GM12878 (cell line): ENCODE measurements at regions not wholly inside any gene's neighbourhood (a gene's known extent, or its start where the extent isn't known, plus 50 kb on each side); places are given as distances from the start of the nearest gene placed in this dataset.

Experiments used
- ATAC-seq: fragments of 200-7000 bp; cut with Tn5 transposase; 3 replicates; pipeline ENCODE4 v1.9.1; 2020; ENCODE audit warnings: mild to moderate bottlenecking, moderate library complexity
- BruUV-seq: library from RNA; stranded (reverse); fragments of 400-500 nt; replicated peaks from 2 replicates; lab custom pipeline; 2021; lab: Mats Ljungman, UMichigan
- CTCF ChIA-PET: fragments of 300-600 bp; sonication (Branson Sonifier 250); formaldehyde crosslinking; extraction: SDS; loops from one replicate; lab custom pipeline; 2021; ENCODE audit warnings: inconsistent platforms; lab: Yijun Ruan, JAX
- POLR2A ChIA-PET: fragments of 350-600 bp; formaldehyde crosslinking; extraction: SDS; loops from one replicate; lab custom pipeline; 2021; ENCODE audit warnings: inconsistent platforms; lab: Charles Lee
- RAD21 ChIA-PET: fragments of 300-600 bp; sonication (Branson Sonifier 250); formaldehyde crosslinking; loops from one replicate; lab custom pipeline; 2023; ENCODE audit warnings: antibody characterized with exemption; ENCODE audit not compliant: unreplicated experiment; lab: Charles Lee
- SMC1A ChIA-PET: fragments of 300-600 bp; sonication (Branson Sonifier 250); formaldehyde crosslinking; loops from one replicate; lab custom pipeline; 2023; ENCODE audit not compliant: unreplicated experiment, uncharacterized antibody; lab: Charles Lee
- DNase-seq: peaks from one replicate; pipeline ENCODE4 v3.0.0-alpha.2; 2011; ENCODE audit warnings: low read depth, low spot score
- FAIRE-seq: peaks from 3 replicates; lab custom pipeline; 2011; peaks lifted over from hg19 to GRCh38; lab: Jason Lieb, UNC
- H2AFZ ChIP-seq: 2 replicates; pipeline ENCODE4 v1.6.0; 2011; ENCODE audit warnings: low read depth, low read length, control low read depth; ENCODE audit not compliant: control insufficient read depth
- H3K27ac ChIP-seq: 2 replicates; pipeline ENCODE4 v1.5.1; 2011; ENCODE audit warnings: control low read depth; ENCODE audit not compliant: control insufficient read depth, insufficient read depth
- H3K27me3 ChIP-seq, 2 experiments: replicated peaks in 1 of 2; 2 replicates each; pipeline versions ENCODE4 v1.6.0 to v1.6.1; 2011; ENCODE audit warnings: low read length in 1 of 2; ENCODE audit not compliant: control insufficient read depth in 2 of 2, insufficient read depth in 2 of 2
- H3K36me3 ChIP-seq, 2 experiments: 2 replicates each; pipeline ENCODE4 v1.5.1; 2011; ENCODE audit warnings: low read length in 1 of 2; ENCODE audit not compliant: control insufficient read depth in 2 of 2, insufficient read depth in 2 of 2
- H3K4me1 ChIP-seq: 2 replicates; pipeline ENCODE4 v1.6.1; 2011; ENCODE audit warnings: mild to moderate bottlenecking, low read length, moderate library complexity, mixed read lengths; ENCODE audit not compliant: control insufficient read depth, insufficient read depth
- H3K4me2 ChIP-seq: 2 replicates; pipeline ENCODE4 v1.6.0; 2011; ENCODE audit warnings: control low read depth; ENCODE audit not compliant: control insufficient read depth, insufficient read depth
- H3K4me3 ChIP-seq: fragments of 200-600 bp; sonication (generic); 2 replicates; pipeline ENCODE4 v1.5.1; 2016
- H3K79me2 ChIP-seq: 2 replicates; pipeline ENCODE4 v1.6.0; 2011; ENCODE audit warnings: low read length; ENCODE audit not compliant: control insufficient read depth, insufficient read depth
- H3K9ac ChIP-seq: 2 replicates; pipeline ENCODE4 v1.8.0; 2011; ENCODE audit warnings: low read length, control low read depth, mixed read lengths; ENCODE audit not compliant: control insufficient read depth, insufficient read depth
- H3K9me3 ChIP-seq: replicated peaks from 3 replicates; pipeline ENCODE4 v1.5.1; 2011; ENCODE audit warnings: mild to moderate bottlenecking, low read length; ENCODE audit not compliant: control insufficient read depth, insufficient read depth
- H4K20me1 ChIP-seq: 2 replicates; pipeline ENCODE4 v1.6.0; 2011; ENCODE audit not compliant: control insufficient read depth, insufficient read depth
- BCL11A ChIP-seq: IDR thresholded peaks from 2 replicates; pipeline ENCODE4 v1.6.1; 2011; ENCODE audit warnings: low read depth, low read length
- CBX5 ChIP-seq: sonication (generic); IDR thresholded peaks from 2 replicates; pipeline ENCODE4 v1.6.1; 2016; ENCODE audit warnings: low read depth, moderate library complexity, mild to moderate bottlenecking, inconsistent platforms
- CEBPB ChIP-seq, 2 experiments: fragments of 150-350 bp in 1 of 2; IDR thresholded peaks; 2 replicates each; pipeline ENCODE4 v1.6.1; 2012 to 2014; ENCODE audit warnings: low read depth in 2 of 2, low read length in 2 of 2, borderline replicate concordance in 1 of 2, inconsistent platforms in 1 of 2
- ELK1 ChIP-seq: IDR thresholded peaks from 2 replicates; pipeline ENCODE4 v1.6.1; 2012; ENCODE audit warnings: low read depth, low read length, improper control_type of control experiment
- HDAC2 ChIP-seq: fragments of 200-600 bp; sonication (generic); IDR thresholded peaks from 2 replicates; pipeline ENCODE4 v1.6.1; 2017
- NR2C1 ChIP-seq: fragments of 450-650 bp; IDR thresholded peaks from 2 replicates; pipeline ENCODE4 v1.6.1; 2017; ENCODE audit warnings: antibody characterized with exemption, mild to moderate bottlenecking, moderate library complexity
- PAX5 ChIP-seq: IDR thresholded peaks from 2 replicates; pipeline ENCODE4 v1.6.1; 2011; ENCODE audit warnings: low read depth, low read length, borderline replicate concordance
- POU2F2 ChIP-seq: IDR thresholded peaks from 3 replicates; pipeline ENCODE4 v1.6.1; 2011; ENCODE audit warnings: low read depth, mild to moderate bottlenecking, low read length, borderline replicate concordance
- SIX5 ChIP-seq: IDR thresholded peaks from 2 replicates; pipeline ENCODE4 v1.6.1; 2011; ENCODE audit warnings: mild to moderate bottlenecking, low read depth, low read length, moderate library complexity; ENCODE audit not compliant: severe bottlenecking
- ZNF274 ChIP-seq: IDR thresholded peaks from one replicate; pipeline ENCODE4 v1.8.0; 2011; ENCODE audit not compliant: insufficient read length, insufficient read depth
- WGBS: methylation state at CpG from one replicate; pipeline ENCODE4 v1.1.6; 2016; ENCODE audit warnings: low lambda C conversion rate; ENCODE audit not compliant: insufficient replicate concordance, insufficient coverage; ENCODE audit errors: missing lambda C conversion rate; 5-methylcytosine and 5-hydroxymethylcytosine counted together
- in situ Hi-C: fragments of 300-500 bp; cut with MboI; formaldehyde crosslinking; loops from 9 replicates; pipeline ENCODE4 v1.14.3; 2018; ENCODE audit warnings: mixed read lengths
- intact Hi-C: fragments of 100-400 bp; cut with micrococcal nuclease; formaldehyde crosslinking; loops from one replicate; pipeline ENCODE4 v1.14.2; 2022; ENCODE audit not compliant: unreplicated experiment

- RAD21 ChIA-PET = no interaction called here
- Histone ChIP-seq H3K9ac (no peak overlapping the region), H3K79me2 (no peaks in the 10 kb centered on the region), H2AFZ (no peak overlapping the region), H3K9me3 (no peaks in the 10 kb centered on the region; the same call in 2 of the 3 replicates), H3K4me3 (no peak overlapping the region), H4K20me1 (no peaks in the 10 kb centered on the region), H3K27me3 (no peaks in the 10 kb centered on the region), H3K4me1 (no peaks in the 10 kb centered on the region), H3K27ac (no peak overlapping the region), H3K4me2 (no peak overlapping the region), H3K36me3 (no peaks in the 10 kb centered on the region)
- CTCF ChIA-PET = interaction anchor here (0.8 to 1.0 kb wide), 2 partner anchors 9 to 601 kb away, joined by 3 read pairs; no protein-coding TSS in a partner anchor
- in situ Hi-C loops = no loop called here
- 0% methylated on average over 1 of the region's 1 CpG for WGBS
- TF ChIP-seq SIX5 (no peak), ZNF274 (no peak), CEBPB (IDR thresholded peaks at IDR 0.05; ENCODE audit: borderline replicate concordance in 1 of 2, low read depth in 2 of 2, low read length in 2 of 2) (no peak), POU2F2 (no peak), ELK1 (no peak), NR2C1 (no peak), BCL11A (no peak), CBX5 (no peak), HDAC2 (no peak), PAX5 (no peak)
- intact Hi-C loops = no loop called here
- POLR2A ChIA-PET = no interaction called here
- SMC1A ChIA-PET = no interaction called here
- no TSS peak for BruUV-seq
- FAIRE-seq (no peak), DNase-seq (no peak), ATAC-seq (no peak)
Measured at GRCh38 chr17:13939222-13939621, 130.1 kb upstream of the COX10 start.
